HG03354 (cell line): ENCODE measurements at regions not wholly inside any gene's neighbourhood (a gene's known extent, or its start where the extent isn't known, plus 50 kb on each side); places are given as distances from the start of the nearest gene placed in this dataset.

Source experiments
- ATAC-seq: cut with Tn5 transposase; IDR thresholded peaks from one replicate; pipeline ENCODE4 v1.9.1; 2021; ENCODE audit warnings: mild to moderate bottlenecking; ENCODE audit not compliant: unreplicated experiment, poor library complexity, severe bottlenecking

GRCh38 chr9:95822583-95823431, 52.7 kb upstream of the ERCC6L2 start:
- peak; percentile 93 for ATAC-seq

GRCh38 chr9:95822015-95822414, 53.5 kb upstream of the ERCC6L2 start:
- ATAC-seq = no peak

- ATAC-seq = no peak
Observed at GRCh38 chr9:95820074-95820473, 55.4 kb upstream of the ERCC6L2 start.

GRCh38 chr9:95819636-95820035, 55.9 kb upstream of the ERCC6L2 start:
- no peak for ATAC-seq

- ATAC-seq = no peak
Observed at GRCh38 chr9:95817205-95817604, 58.3 kb upstream of the ERCC6L2 start.

- ATAC-seq = no peak
Observed at GRCh38 chr9:95816716-95817115, 58.8 kb upstream of the ERCC6L2 start.

GRCh38 chr9:95815961-95816360, 59.5 kb upstream of the ERCC6L2 start:
- no peak for ATAC-seq

GRCh38 chr9:95815133-95815532, 60.4 kb upstream of the ERCC6L2 start:
- no peak for ATAC-seq

- ATAC-seq = no peak
Observed at GRCh38 chr9:95813923-95814322, 61.6 kb upstream of the ERCC6L2 start.

GRCh38 chr9:95810814-95811213, 64.7 kb upstream of the ERCC6L2 start:
- no peak for ATAC-seq

- no peak for ATAC-seq
Observed at GRCh38 chr9:95810133-95810532, 65.4 kb upstream of the ERCC6L2 start.

- no peak for ATAC-seq
Observed at GRCh38 chr9:95809686-95810085, 65.8 kb upstream of the ERCC6L2 start.

GRCh38 chr9:95808011-95808410, 67.5 kb upstream of the ERCC6L2 start:
- no peak for ATAC-seq

- no peak for ATAC-seq
Observed at GRCh38 chr9:95807326-95807947, 68.1 kb upstream of the ERCC6L2 start.

- ATAC-seq = no peak
Observed at GRCh38 chr9:95803197-95803596, 72.3 kb upstream of the ERCC6L2 start.

- ATAC-seq = no peak
Observed at GRCh38 chr9:95801797-95802196, 73.7 kb upstream of the ERCC6L2 start.

GRCh38 chr9:95796029-95796428, 79.5 kb upstream of the ERCC6L2 start:
- ATAC-seq = no peak

GRCh38 chr9:95793924-95794828, 81.3 kb upstream of the ERCC6L2 start:
- ATAC-seq = no peak

GRCh38 chr9:95791695-95792094, 83.8 kb upstream of the ERCC6L2 start:
- ATAC-seq = no peak

GRCh38 chr9:95791286-95791685, 84.2 kb upstream of the ERCC6L2 start:
- ATAC-seq = no peak
